MM.1S (cell line): ENCODE measurements at regions not wholly inside any gene's neighbourhood (a gene's known extent, or its start where the extent isn't known, plus 50 kb on each side); places are given as distances from the start of the nearest gene placed in this dataset.

ENCODE experiments used
- CTCF ChIP-seq: fragments of 300-600 bp; sonication (generic); IDR thresholded peaks from 2 replicates; pipeline ENCODE4 v1.5.1; 2016; ENCODE audit warnings: antibody characterized with exemption, low read length, mixed read lengths
- EZH2 ChIP-seq: fragments of 300-600 bp; sonication (generic); optimal IDR thresholded peaks from 2 replicates; pipeline ENCODE3; 2017; ENCODE audit warnings: low read depth, mild to moderate bottlenecking, antibody characterized with exemption, low read length, mixed read lengths
- EZH2phosphoT487 ChIP-seq: fragments of 300-600 bp; sonication (generic); IDR thresholded peaks from 2 replicates; pipeline ENCODE4 v1.6.1; 2018; ENCODE audit warnings: antibody characterized with exemption, low read length

DNA sequence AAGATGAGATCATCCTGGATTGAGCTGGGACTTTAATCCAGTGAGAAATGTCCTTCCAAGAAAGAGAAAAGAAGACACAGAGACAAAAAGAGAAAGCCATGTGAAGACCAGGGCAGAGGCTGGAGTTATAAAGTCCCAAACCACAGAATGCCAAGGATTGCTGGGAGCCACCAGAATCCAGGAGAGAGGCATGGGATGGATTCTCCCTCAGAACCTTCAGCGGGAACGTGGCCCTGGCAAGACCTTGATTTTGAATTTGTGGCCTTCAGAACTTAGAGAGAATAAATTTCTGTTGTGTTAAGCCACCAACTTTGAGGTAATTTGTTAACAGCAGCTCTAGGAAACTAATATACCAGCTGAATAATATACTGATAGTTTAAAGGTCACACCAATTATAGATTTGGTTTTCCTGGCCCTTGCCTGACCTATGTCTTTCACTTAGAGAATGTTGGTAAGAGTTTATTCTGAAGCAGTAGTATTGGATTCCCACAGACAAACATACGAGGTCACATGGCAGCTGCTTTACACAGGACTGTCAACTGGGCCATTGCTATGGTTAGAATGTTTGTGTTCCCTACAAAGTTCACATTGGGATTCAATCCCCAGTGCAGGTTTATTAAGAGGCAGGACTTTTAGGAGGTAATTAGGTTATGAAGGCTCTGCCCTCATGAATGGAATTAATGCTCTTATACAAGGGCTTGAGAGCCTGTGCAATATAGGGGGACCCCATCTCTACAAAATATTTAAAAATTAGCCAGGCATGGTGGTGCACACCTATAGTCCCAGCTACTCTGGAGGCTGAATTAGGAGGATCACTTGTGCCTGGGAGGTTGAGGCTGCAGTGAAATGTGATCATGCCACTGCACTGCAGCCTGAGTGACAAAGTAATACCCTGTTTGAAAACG lies 156.5 kb upstream of the EEA1 start:
- TF ChIP-seq CTCF (no peak), EZH2phosphoT487 (no peak), EZH2 (no peak)
